H1 (cell line): ENCODE measurements at regions not wholly inside any gene's neighbourhood (a gene's known extent, or its start where the extent isn't known, plus 50 kb on each side); places are given as distances from the start of the nearest gene placed in this dataset.

Experiments used
- CTCF ChIA-PET: fragments of 300-600 bp; sonication (Branson Sonifier 250); formaldehyde crosslinking; loops from one replicate; lab custom pipeline; 2021; ENCODE audit not compliant: partially characterized antibody; lab: Charles Lee
- POLR2A ChIA-PET: fragments of 300-600 bp; sonication (Branson Sonifier 250); formaldehyde crosslinking; loops from one replicate; lab custom pipeline; 2021; ENCODE audit warnings: inconsistent platforms; ENCODE audit not compliant: partially characterized antibody; lab: Charles Lee
- DNase-seq, 2 experiments: peaks; one replicate each; pipeline versions ENCODE4 v3.0.0 to v3.0.0-alpha.2; 2010 to 2022; ENCODE audit warnings: low spot score in 2 of 2, low read depth in 1 of 2, mixed read lengths in 1 of 2
- FAIRE-seq: peaks from 2 replicates; lab custom pipeline; 2011; peaks lifted over from hg19 to GRCh38; lab: Jason Lieb, UNC
- H2AFZ ChIP-seq: 2 replicates; pipeline ENCODE4 v1.8.1; 2012; ENCODE audit warnings: low read length, inconsistent platforms
- H2AK5ac ChIP-seq: 2 replicates; pipeline ENCODE4 v1.6.1; 2013; ENCODE audit warnings: low read depth, low read length
- H2BK120ac ChIP-seq: replicated peaks from 2 replicates; pipeline ENCODE3; 2013; ENCODE audit warnings: low read depth, low read length, inconsistent platforms
- H2BK12ac ChIP-seq: 2 replicates; pipeline ENCODE4 v1.6.1; 2013; ENCODE audit warnings: low read depth, low read length
- H2BK15ac ChIP-seq: 2 replicates; pipeline ENCODE4 v1.6.1; 2013; ENCODE audit warnings: low read length
- H2BK20ac ChIP-seq: 2 replicates; pipeline ENCODE4 v1.6.1; 2013; ENCODE audit warnings: low read length
- H2BK5ac ChIP-seq: 2 replicates; pipeline ENCODE4 v1.6.1; 2013; ENCODE audit warnings: low read depth, low read length
- H3K14ac ChIP-seq: 2 replicates; pipeline ENCODE4 v1.6.1; 2013; ENCODE audit warnings: inconsistent platforms; ENCODE audit not compliant: insufficient read length
- H3K18ac ChIP-seq: 2 replicates; pipeline ENCODE4 v1.6.1; 2013; ENCODE audit warnings: low read length; ENCODE audit errors: extremely low read depth
- H3K23ac ChIP-seq: 2 replicates; pipeline ENCODE4 v1.6.1; 2013; ENCODE audit warnings: inconsistent platforms; ENCODE audit not compliant: insufficient read length
- H3K23me2 ChIP-seq: 2 replicates; pipeline ENCODE4 v1.6.1; 2013; ENCODE audit warnings: low read depth, low read length
- H3K27ac ChIP-seq: 2 replicates; pipeline ENCODE4 v1.6.1; 2011; ENCODE audit warnings: low read depth, low read length, inconsistent platforms
- H3K27me3 ChIP-seq, 4 experiments: replicated peaks in 1 of 4; 1 replicate in 1 of 4; 2 replicates in 3 of 4; pipeline versions ENCODE4 v1.6.1 to v1.8.1; 2011 to 2013; ENCODE audit warnings: low read length in 3 of 4, mild to moderate bottlenecking in 3 of 4, inconsistent platforms in 2 of 4, mixed read lengths in 2 of 4, moderate library complexity in 1 of 4; ENCODE audit not compliant: control insufficient read depth in 3 of 4, insufficient read depth in 3 of 4; ENCODE audit errors: extremely low read depth in 1 of 4
- H3K36me3 ChIP-seq, 4 experiments: 2 replicates each; pipeline versions ENCODE4 v1.6.1 to v1.8.1; 2011 to 2013; ENCODE audit warnings: mild to moderate bottlenecking in 4 of 4, low read length in 3 of 4, moderate library complexity in 2 of 4, control low read depth in 1 of 4, inconsistent platforms in 1 of 4; ENCODE audit not compliant: insufficient read depth in 4 of 4, control insufficient read depth in 2 of 4
- H3K4ac ChIP-seq: replicated peaks from 2 replicates; pipeline ENCODE3; 2013; ENCODE audit warnings: low read length, low read depth, mixed read lengths, inconsistent platforms; ENCODE audit not compliant: insufficient read length
- H3K4me1 ChIP-seq, 4 experiments: replicated peaks in 1 of 4; 1 replicate in 1 of 4; 2 replicates in 3 of 4; pipeline versions ENCODE4 v1.6.1 to v1.8.1; 2011 to 2013; ENCODE audit warnings: low read length in 3 of 4, inconsistent platforms in 2 of 4, mixed read lengths in 1 of 4; ENCODE audit not compliant: insufficient read depth in 4 of 4, control insufficient read depth in 3 of 4
- H3K4me2 ChIP-seq, 2 experiments: 2 replicates each; pipeline versions ENCODE4 v1.6.1 to v1.8.1; 2011 to 2013; ENCODE audit warnings: low read depth in 2 of 2, low read length in 2 of 2, control low read depth in 1 of 2, inconsistent platforms in 1 of 2, mild to moderate bottlenecking in 1 of 2; ENCODE audit not compliant: insufficient read depth in 1 of 2
- H3K4me3 ChIP-seq, 4 experiments: fragments of 200-600, 300-600 bp in 1 of 4; sonication (generic), shearing (Covaris generic), sonication (Bioruptor Twin) in 1 of 4; 2 replicates each; pipeline versions ENCODE4 v1.5.1 to v1.8.1; 2011 to 2016; ENCODE audit warnings: low read length in 4 of 4, low read depth in 3 of 4, control low read depth in 2 of 4, inconsistent platforms in 2 of 4, mild to moderate bottlenecking in 2 of 4, mixed read lengths in 1 of 4, moderate library complexity in 1 of 4; ENCODE audit not compliant: insufficient read depth in 2 of 4; ENCODE audit errors: extremely low read depth in 1 of 4
- H3K56ac ChIP-seq: replicated peaks from 2 replicates; pipeline ENCODE3; 2013; ENCODE audit warnings: low read depth, mild to moderate bottlenecking, mixed read lengths, low read length, inconsistent platforms; ENCODE audit not compliant: insufficient read length
- H3K79me1 ChIP-seq: 2 replicates; pipeline ENCODE4 v1.6.1; 2013; ENCODE audit warnings: low read depth, low read length, control low read depth
- H3K79me2 ChIP-seq, 2 experiments: 2 replicates each; pipeline versions ENCODE4 v1.6.1 to v1.8.1; 2012 to 2013; ENCODE audit warnings: low read length in 2 of 2, mild to moderate bottlenecking in 2 of 2, inconsistent platforms in 1 of 2; ENCODE audit not compliant: insufficient read depth in 2 of 2, control insufficient read depth in 1 of 2
- H3K9ac ChIP-seq, 4 experiments: replicated peaks in 1 of 4; 1 replicate in 1 of 4; 2 replicates in 3 of 4; pipeline versions ENCODE4 v1.6.1 to v1.8.1; 2011 to 2013; ENCODE audit warnings: low read depth in 3 of 4, low read length in 3 of 4, control low read depth in 2 of 4, mild to moderate bottlenecking in 2 of 4, moderate library complexity in 2 of 4, inconsistent platforms in 1 of 4; ENCODE audit errors: extremely low read depth in 1 of 4
- H3K9me3 ChIP-seq, 2 experiments: 2 replicates each; pipeline versions ENCODE4 v1.6.1 to v1.8.1; 2012 to 2013; ENCODE audit warnings: mild to moderate bottlenecking in 2 of 2, moderate library complexity in 2 of 2, control low read depth in 1 of 2, inconsistent platforms in 1 of 2, low read depth in 1 of 2, low read length in 1 of 2, mixed read lengths in 1 of 2; ENCODE audit not compliant: insufficient read depth in 2 of 2
- H4K20me1 ChIP-seq, 2 experiments: replicated peaks in 1 of 2; 2 replicates each; pipeline versions ENCODE3 to v1.8.1; 2011 to 2013; ENCODE audit warnings: inconsistent platforms in 2 of 2, low read length in 2 of 2, mild to moderate bottlenecking in 1 of 2; ENCODE audit not compliant: insufficient read depth in 2 of 2, control insufficient read depth in 1 of 2
- H4K5ac ChIP-seq: 2 replicates; pipeline ENCODE4 v1.6.1; 2013; ENCODE audit warnings: low read length, low read depth, mixed read lengths, inconsistent platforms; ENCODE audit not compliant: insufficient read length
- H4K8ac ChIP-seq: 2 replicates; pipeline ENCODE4 v1.8.0; 2013; ENCODE audit warnings: mild to moderate bottlenecking, moderate library complexity, low read length, inconsistent platforms; ENCODE audit not compliant: insufficient read depth; ENCODE audit errors: extremely low read depth
- H4K91ac ChIP-seq: replicated peaks from 2 replicates; pipeline ENCODE3; 2013; ENCODE audit warnings: low read length, mixed read lengths, inconsistent platforms; ENCODE audit not compliant: insufficient read length
- ATF3 ChIP-seq: IDR thresholded peaks from 2 replicates; pipeline ENCODE4 v1.6.1; 2011; ENCODE audit warnings: low read depth, mild to moderate bottlenecking, low read length; ENCODE audit not compliant: insufficient read depth
- CREB1 ChIP-seq: IDR thresholded peaks from 2 replicates; pipeline ENCODE4 v1.6.1; 2012; ENCODE audit warnings: inconsistent platforms
- E2F6 ChIP-seq: IDR thresholded peaks from 2 replicates; pipeline ENCODE4 v1.6.1; 2012; ENCODE audit warnings: inconsistent platforms
- GABPA ChIP-seq: IDR thresholded peaks from 2 replicates; pipeline ENCODE4 v1.6.1; 2011; ENCODE audit warnings: mild to moderate bottlenecking, low read length, moderate library complexity, borderline replicate concordance; ENCODE audit not compliant: insufficient read depth
- HDAC2 ChIP-seq, 2 experiments: fragments of 300-600 bp in 1 of 2; sonication (generic) in 1 of 2; IDR thresholded peaks; 2 replicates each; pipeline ENCODE4 v1.6.1; 2011 to 2012; ENCODE audit warnings: low read depth in 2 of 2, low read length in 2 of 2, mild to moderate bottlenecking in 2 of 2, moderate library complexity in 2 of 2, borderline replicate concordance in 1 of 2, inconsistent platforms in 1 of 2
- NANOG ChIP-seq: IDR thresholded peaks from 2 replicates; pipeline ENCODE4 v1.6.1; 2011; ENCODE audit warnings: low read length, low read depth, mild to moderate bottlenecking, inconsistent platforms; ENCODE audit not compliant: insufficient read depth, poor library complexity, severe bottlenecking
- PHF8 ChIP-seq: fragments of 200-600 bp; sonication (generic); conservative IDR thresholded peaks from 2 replicates; pipeline ENCODE4 v1.7.1; 2012; ENCODE audit warnings: low read depth, mild to moderate bottlenecking, inconsistent platforms, low read length, moderate library complexity
- POU5F1 ChIP-seq: IDR thresholded peaks from 2 replicates; pipeline ENCODE4 v1.6.1; 2011; ENCODE audit warnings: low read depth, mild to moderate bottlenecking, low read length, moderate library complexity
- RFX5 ChIP-seq: IDR thresholded peaks from 2 replicates; pipeline ENCODE4 v1.6.1; 2011; ENCODE audit warnings: low read depth, low read length, improper control_type of control experiment, borderline replicate concordance
- SAP30 ChIP-seq: fragments of 300-600 bp; sonication (generic); IDR thresholded peaks from 2 replicates; pipeline ENCODE4 v1.7.1; 2012; ENCODE audit warnings: low read length, moderate library complexity, mild to moderate bottlenecking, inconsistent platforms; ENCODE audit not compliant: insufficient read depth, insufficient replicate concordance
- SIX5 ChIP-seq: IDR thresholded peaks from 2 replicates; pipeline ENCODE4 v1.6.1; 2011; ENCODE audit warnings: mild to moderate bottlenecking, low read depth, low read length
- SP1 ChIP-seq: IDR thresholded peaks from 2 replicates; pipeline ENCODE4 v1.6.1; 2011; ENCODE audit warnings: low read depth, low read length
- SRF ChIP-seq: IDR thresholded peaks from 2 replicates; pipeline ENCODE4 v1.6.1; 2011; ENCODE audit warnings: mild to moderate bottlenecking, low read depth, low read length, moderate library complexity
- ZNF274 ChIP-seq: IDR thresholded peaks from 2 replicates; pipeline ENCODE4 v1.7.0; 2012; ENCODE audit warnings: low read length, borderline replicate concordance; ENCODE audit errors: extremely low read depth
- WGBS, 2 experiments: shearing (Covaris generic) in 1 of 2; methylation state at CpG; one replicate each; pipeline versions ENCODE4 v1.1.6 to v1.1.7; 2013 to 2015; ENCODE audit warnings: low lambda C conversion rate in 2 of 2, mixed read lengths in 2 of 2, inconsistent platforms in 1 of 2, low coverage in 1 of 2, missing lambda C conversion rate in 1 of 2; ENCODE audit not compliant: insufficient replicate concordance in 2 of 2, insufficient coverage in 1 of 2, insufficient read length in 1 of 2; ENCODE audit errors: extremely low coverage in 1 of 2, missing lambda C conversion rate in 1 of 2; 5-methylcytosine and 5-hydroxymethylcytosine counted together

- H2AK5ac ChIP-seq = no peak overlapping the region
- H3K9ac ChIP-seq = no peak overlapping the region
- no peak overlapping the region for H3K4me2 ChIP-seq
- no peaks in the 10 kb centered on the region for H3K27me3 ChIP-seq
- no peak overlapping the region for H4K8ac ChIP-seq
- CTCF ChIA-PET = no interaction called here
- H4K20me1 ChIP-seq = no peaks in the 10 kb centered on the region
- no peak for FAIRE-seq
- H3K23me2 ChIP-seq = no peaks in the 10 kb centered on the region
- no peak for DNase-seq
- POLR2A ChIA-PET = interaction anchor here (0.6 kb wide), 1 partner anchor 590 kb away, joined by 3 read pairs; no protein-coding TSS in a partner anchor
- H3K79me2 ChIP-seq = no peaks in the 10 kb centered on the region
- H3K79me1 ChIP-seq = no peaks in the 10 kb centered on the region
- H3K14ac ChIP-seq = no peak overlapping the region
- H2BK15ac ChIP-seq = no peak overlapping the region
- no peak overlapping the region for H4K91ac ChIP-seq
- H3K4ac ChIP-seq = no peak overlapping the region
- 95% methylated on average over 3 of the region's 3 CpGs; no CpG with 5 or more reads in 1 of the 2 experiments for whole genome bisulfite sequencing, 2 experiments
- no peak overlapping the region for H2BK120ac ChIP-seq
- H3K56ac ChIP-seq = no peak overlapping the region
- H2BK12ac ChIP-seq = no peak overlapping the region
- no peak overlapping the region for H3K18ac ChIP-seq
- H3K36me3 ChIP-seq = no peaks in the 10 kb centered on the region
- no peak overlapping the region for H3K4me3 ChIP-seq
- no peaks in the 10 kb centered on the region for H3K9me3 ChIP-seq
- H3K27ac ChIP-seq = no peak overlapping the region
- no peak overlapping the region for H2BK20ac ChIP-seq
- H2BK5ac ChIP-seq = no peak overlapping the region
- no peak overlapping the region for H4K5ac ChIP-seq
- H2AFZ ChIP-seq = no peak overlapping the region
- H3K23ac ChIP-seq = no peak overlapping the region
- H3K4me1 ChIP-seq = no peaks in the 10 kb centered on the region
- TF ChIP-seq SP1 (no peak), SAP30 (no peak), GABPA (no peak), E2F6 (no peak), ATF3 (no peak), SIX5 (no peak), ZNF274 (no peak), POU5F1 (no peak), SRF (no peak), PHF8 (no peak), RFX5 (no peak), CREB1 (no peak), NANOG (no peak), HDAC2 (IDR thresholded peaks at IDR 0.05; ENCODE audit: borderline replicate concordance in 1 of 2, low read depth in 2 of 2, low read length in 2 of 2) (no peak)
Measured at GRCh38 chr13:80054806-80055205, 286.1 kb downstream of the SPRY2 start.
